Activated naive CD8-positive, alpha-beta T cell treated with anti-CD3 and anti-CD28 coated beads, Interleukin-2, amount 50 U/mL, for 24 hours (primary cell): ENCODE measurements at regions not wholly inside any gene's neighbourhood (a gene's known extent, or its start where the extent isn't known, plus 50 kb on each side); places are given as distances from the start of the nearest gene placed in this dataset.
"Not testable (repeated sequence)": the region's sequence is repeated elsewhere in the genome, so short reads cannot be mapped to it uniquely, and the experiment has no call there.

Experiments used
- ATAC-seq: fragments of 150-1000 bp; cut with Tn5 transposase; one replicate; pipeline ENCODE4 v1.10.0; 2021
- DNase-seq: peaks from one replicate; pipeline ENCODE4 v3.0.0; 2021
- H3K27ac Mint-ChIP-seq: one replicate; pipeline ENCODE4 v1.8.0; 2021; ENCODE audit warnings: mild to moderate bottlenecking, mixed read lengths
- H3K27me3 Mint-ChIP-seq: one replicate; pipeline ENCODE4 v1.8.0; 2021; ENCODE audit warnings: mixed read lengths
- H3K36me3 Mint-ChIP-seq: one replicate; pipeline ENCODE4 v1.8.0; 2021; ENCODE audit warnings: low read depth, mixed read lengths
- H3K4me1 Mint-ChIP-seq: one replicate; pipeline ENCODE4 v1.8.0; 2021; ENCODE audit warnings: mixed read lengths
- H3K4me3 Mint-ChIP-seq: one replicate; pipeline ENCODE4 v1.8.0; 2021; ENCODE audit warnings: mild to moderate bottlenecking, moderate library complexity, mixed read lengths
- H3K9me3 Mint-ChIP-seq: one replicate; pipeline ENCODE4 v1.8.0; 2021; ENCODE audit warnings: mixed read lengths

- DNase-seq (no peak), ATAC-seq (no peak)
- Mint-ChIP-seq H3K27ac (no peak overlapping the region), H3K4me1 (no peaks in the 10 kb centered on the region), H3K36me3 (no peaks in the 10 kb centered on the region), H3K27me3 (no peaks in the 10 kb centered on the region), H3K4me3 (no peak overlapping the region), H3K9me3 (no peaks in the 10 kb centered on the region)
These were observed 251.3 kb upstream of the CENPE start for GRCh38 chr4:103449296-103450023.

DNA sequence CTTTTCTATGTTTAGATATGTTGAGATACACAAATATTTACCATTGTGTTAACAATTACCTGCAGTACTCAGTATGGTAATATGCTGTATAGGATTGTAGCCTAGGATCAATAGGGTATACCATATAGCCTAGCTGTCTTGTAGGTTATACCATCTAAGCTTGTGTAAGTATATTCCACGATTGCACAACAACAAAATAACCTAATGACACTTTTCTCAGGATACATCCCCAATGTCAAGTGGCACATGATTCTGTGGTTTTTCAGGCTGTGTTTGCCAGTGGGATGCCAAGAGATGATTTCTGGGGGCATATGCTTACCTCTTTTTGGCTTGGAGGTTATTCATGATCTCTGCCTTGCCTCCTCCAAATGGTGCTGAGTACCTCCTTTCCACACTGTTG lies 247.2 kb upstream of the CENPE start:
- H3K4me3 Mint-ChIP-seq: no peak overlapping the region
- H3K4me1 Mint-ChIP-seq: no peaks in the 10 kb centered on the region
- H3K9me3 Mint-ChIP-seq: no peaks in the 10 kb centered on the region
- no peak for ATAC-seq
- no peaks in the 10 kb centered on the region for H3K36me3 Mint-ChIP-seq
- H3K27ac Mint-ChIP-seq: no peak overlapping the region
- DNase-seq: no peak
- no peaks in the 10 kb centered on the region for H3K27me3 Mint-ChIP-seq

DNA sequence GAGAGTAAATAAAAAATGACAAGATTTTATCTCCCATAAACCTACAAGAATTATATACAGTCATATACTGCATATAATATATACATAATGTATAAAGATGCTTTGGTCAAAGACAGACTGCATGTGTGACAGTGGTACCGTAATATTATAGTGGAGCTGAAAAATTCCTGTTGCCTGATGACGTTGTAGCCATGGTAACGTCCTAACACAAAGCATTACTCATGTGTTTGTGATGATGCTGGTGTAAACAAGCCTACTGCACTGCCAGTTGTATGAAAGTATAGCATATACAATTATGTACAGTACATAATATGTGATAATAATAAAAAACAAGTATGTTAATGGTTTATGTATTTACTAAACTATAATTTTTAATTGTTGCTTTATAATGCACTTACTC lies 245.2 kb upstream of the CENPE start:
- H3K27me3 Mint-ChIP-seq: no peaks in the 10 kb centered on the region
- ATAC-seq (no peak), DNase-seq (no peak)
- no peak overlapping the region for H3K27ac Mint-ChIP-seq
- H3K4me1 Mint-ChIP-seq: no peaks in the 10 kb centered on the region
- H3K9me3 Mint-ChIP-seq: no peaks in the 10 kb centered on the region
- H3K4me3 Mint-ChIP-seq: no peak overlapping the region
- H3K36me3 Mint-ChIP-seq: no peaks in the 10 kb centered on the region

DNA sequence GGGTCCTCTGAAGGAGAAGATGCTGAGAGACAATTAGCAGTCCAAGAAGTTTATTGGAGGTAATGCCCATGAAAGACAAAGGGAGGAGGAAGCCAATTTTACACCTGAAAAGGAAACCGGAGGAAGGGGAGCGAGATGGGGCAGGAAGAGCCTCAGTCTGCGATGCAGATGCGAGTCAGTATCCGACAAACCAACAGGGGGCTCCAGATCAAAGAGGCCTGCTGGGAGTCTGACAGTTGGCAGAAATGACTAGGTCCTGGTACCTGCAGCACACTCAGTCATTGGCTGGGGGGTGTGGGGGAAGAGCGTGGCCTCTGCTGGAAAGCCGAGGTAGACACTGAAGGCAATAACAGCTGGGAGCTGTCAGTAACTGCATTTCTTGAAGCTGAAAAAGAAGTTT lies 231.1 kb upstream of the CENPE start:
- H3K4me1 Mint-ChIP-seq: no peaks in the 10 kb centered on the region
- no peaks in the 10 kb centered on the region for H3K36me3 Mint-ChIP-seq

DNA sequence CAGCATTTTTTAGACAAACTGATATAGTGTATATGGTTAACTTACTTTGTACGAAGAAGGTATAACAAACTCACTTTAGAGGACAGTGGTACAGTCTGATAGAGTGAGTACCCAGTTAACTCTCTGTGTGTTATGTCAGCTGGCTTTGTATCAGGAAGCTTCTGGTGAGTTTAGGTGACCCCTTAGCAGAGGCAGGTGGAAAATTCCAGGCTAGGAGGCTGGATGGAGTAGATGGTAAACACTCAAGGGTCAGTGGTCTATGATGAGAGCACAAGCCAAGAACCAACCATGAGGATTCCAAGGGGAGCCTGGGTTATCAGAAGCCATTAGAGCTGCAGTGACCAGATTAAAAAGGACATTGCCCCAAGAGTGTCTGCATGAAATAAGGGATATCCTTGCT lies 227.3 kb upstream of the CENPE start:
- Mint-ChIP-seq H3K4me1 (no peaks in the 10 kb centered on the region), H3K27me3 (peaks cover 2% of the 10 kb centered on the region), H3K27ac (no peak overlapping the region), H3K9me3 (peaks cover 5% of the 10 kb centered on the region), H3K4me3 (no peak overlapping the region), H3K36me3 (no peaks in the 10 kb centered on the region)
- DNase-seq: no peak
- no peak for ATAC-seq

More for the DNA sequence above, 231.1 kb upstream of the CENPE start:
- peaks cover 5% of the 10 kb centered on the region for H3K9me3 Mint-ChIP-seq
- no peak for ATAC-seq
- no peak overlapping the region for H3K4me3 Mint-ChIP-seq
- peaks cover 4% of the 10 kb centered on the region for H3K27me3 Mint-ChIP-seq
- DNase-seq: no peak
- no peak overlapping the region for H3K27ac Mint-ChIP-seq

GRCh38 chr4:103424853-103425252 lies 226.7 kb upstream of the CENPE start:
- no peak overlapping the region for H3K27ac Mint-ChIP-seq
- H3K4me3 Mint-ChIP-seq: no peak overlapping the region
- no peak for ATAC-seq
- no peak for DNase-seq
- peaks cover 2% of the 10 kb centered on the region for H3K27me3 Mint-ChIP-seq
- H3K9me3 Mint-ChIP-seq: peaks cover 5% of the 10 kb centered on the region
- H3K36me3 Mint-ChIP-seq: no peaks in the 10 kb centered on the region
- no peaks in the 10 kb centered on the region for H3K4me1 Mint-ChIP-seq

- H3K4me1 Mint-ChIP-seq: no peaks in the 10 kb centered on the region
- no peaks in the 10 kb centered on the region for H3K36me3 Mint-ChIP-seq
- no peak overlapping the region for H3K27ac Mint-ChIP-seq
- no peak for ATAC-seq
- H3K9me3 Mint-ChIP-seq: no peaks in the 10 kb centered on the region
- DNase-seq: no peak
- peaks cover 2% of the 10 kb centered on the region for H3K27me3 Mint-ChIP-seq
- no peak overlapping the region for H3K4me3 Mint-ChIP-seq
These were observed 225.1 kb upstream of the CENPE start for GRCh38 chr4:103423261-103423660.

DNA sequence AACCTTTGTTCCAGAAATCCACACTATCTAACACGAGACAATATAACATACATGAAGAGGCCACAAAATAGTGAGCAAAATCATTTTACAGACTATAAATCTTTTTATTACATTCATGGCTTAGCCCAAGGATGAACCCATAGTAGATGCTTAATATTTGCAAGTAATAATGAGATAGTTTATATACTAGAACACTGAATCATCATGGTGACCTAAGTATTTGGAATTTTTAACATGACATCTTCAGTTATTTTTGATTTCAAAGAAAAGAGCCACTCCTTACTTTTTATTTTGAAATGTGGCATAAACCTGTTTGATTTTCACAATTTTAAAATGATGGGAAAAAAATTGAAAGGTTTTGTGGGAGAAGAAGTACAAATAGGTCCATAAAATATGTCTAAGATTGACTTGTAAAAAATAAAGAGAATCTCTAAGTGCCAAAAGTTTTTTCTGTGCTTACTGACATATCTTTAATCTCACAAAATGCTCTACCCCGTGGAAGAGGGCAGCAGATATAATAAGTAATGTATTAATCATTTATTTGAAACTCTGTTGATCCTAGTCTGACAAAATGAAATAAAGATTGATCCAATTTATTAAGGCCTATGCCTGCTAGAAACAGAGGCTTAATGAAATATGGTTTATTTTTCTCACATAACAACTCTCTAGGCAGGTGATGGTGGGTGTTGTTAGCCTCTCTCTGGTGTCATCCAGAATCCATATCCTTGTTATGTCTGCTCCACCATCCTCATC lies 224.5 kb upstream of the CENPE start:
- H3K4me3 Mint-ChIP-seq: no peak overlapping the region
- H3K27me3 Mint-ChIP-seq: peaks cover 2% of the 10 kb centered on the region
- ATAC-seq: no peak
- no peak overlapping the region for H3K27ac Mint-ChIP-seq
- no peaks in the 10 kb centered on the region for H3K36me3 Mint-ChIP-seq
- no peaks in the 10 kb centered on the region for H3K4me1 Mint-ChIP-seq
- DNase-seq: no peak
- H3K9me3 Mint-ChIP-seq: no peaks in the 10 kb centered on the region

- H3K9me3 Mint-ChIP-seq: no peaks in the 10 kb centered on the region
- no peaks in the 10 kb centered on the region for H3K27me3 Mint-ChIP-seq
- DNase-seq (no peak), ATAC-seq (no peak)
- no peak overlapping the region for H3K27ac Mint-ChIP-seq
- no peaks in the 10 kb centered on the region for H3K36me3 Mint-ChIP-seq
- no peaks in the 10 kb centered on the region for H3K4me1 Mint-ChIP-seq
- H3K4me3 Mint-ChIP-seq: no peak overlapping the region
These were observed 217.7 kb upstream of the CENPE start for GRCh38 chr4:103415801-103416200.

- ATAC-seq, DNase-seq, H3K9me3 Mint-ChIP-seq, H3K27me3 Mint-ChIP-seq, H3K4me1 Mint-ChIP-seq, H3K27ac Mint-ChIP-seq, H3K36me3 Mint-ChIP-seq, H3K4me3 Mint-ChIP-seq: not testable (repeated sequence)
These were observed 214.5 kb upstream of the CENPE start for GRCh38 chr4:103412646-103413045.

DNA sequence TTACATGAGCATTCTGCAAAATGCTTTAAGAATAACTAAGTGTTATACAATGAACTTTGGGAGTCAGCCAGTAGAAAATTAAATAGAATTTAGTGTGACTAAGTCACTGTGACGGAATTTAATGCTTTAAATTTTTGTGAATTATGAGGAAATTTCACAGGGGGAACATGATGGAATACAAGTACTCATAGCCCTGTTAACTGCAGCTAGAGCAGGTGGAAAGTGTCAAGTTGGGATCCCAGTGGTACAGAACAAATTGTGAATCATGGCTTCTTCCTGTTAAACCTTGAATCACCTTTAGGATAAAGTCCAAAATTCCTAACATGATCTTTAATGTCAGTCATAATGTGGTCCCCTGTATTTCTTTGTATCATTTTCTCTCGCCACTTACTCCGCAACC lies 212.2 kb upstream of the CENPE start:
- Mint-ChIP-seq H3K27me3 (no peaks in the 10 kb centered on the region), H3K4me1 (no peaks in the 10 kb centered on the region), H3K36me3 (no peaks in the 10 kb centered on the region), H3K4me3 (no peak overlapping the region), H3K9me3 (no peaks in the 10 kb centered on the region), H3K27ac (no peak overlapping the region)
- no peak for ATAC-seq
- DNase-seq: no peak

DNA sequence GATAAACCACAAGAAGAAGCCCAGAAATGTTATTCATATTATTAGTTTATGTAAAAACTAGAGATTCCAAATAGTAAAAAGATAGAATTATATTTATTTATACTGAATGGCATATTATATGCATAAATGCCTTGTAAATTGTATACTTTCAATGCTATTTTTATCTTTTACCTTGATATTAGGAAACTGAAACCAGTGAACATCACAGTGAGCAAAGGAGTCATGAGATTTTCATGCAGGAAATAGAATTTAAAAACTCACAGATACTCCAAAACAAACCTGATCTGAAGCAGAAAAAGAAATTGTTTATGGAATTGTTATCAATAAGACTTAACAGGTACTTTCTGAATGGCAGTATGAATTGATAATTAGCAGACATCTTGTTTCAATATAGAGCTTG lies 207.3 kb upstream of the CENPE start:
- DNase-seq (no peak), ATAC-seq (no peak)
- Mint-ChIP-seq H3K4me1 (no peaks in the 10 kb centered on the region), H3K36me3 (no peaks in the 10 kb centered on the region), H3K9me3 (no peaks in the 10 kb centered on the region), H3K4me3 (no peak overlapping the region), H3K27me3 (peaks cover 2% of the 10 kb centered on the region), H3K27ac (no peak overlapping the region)

DNA sequence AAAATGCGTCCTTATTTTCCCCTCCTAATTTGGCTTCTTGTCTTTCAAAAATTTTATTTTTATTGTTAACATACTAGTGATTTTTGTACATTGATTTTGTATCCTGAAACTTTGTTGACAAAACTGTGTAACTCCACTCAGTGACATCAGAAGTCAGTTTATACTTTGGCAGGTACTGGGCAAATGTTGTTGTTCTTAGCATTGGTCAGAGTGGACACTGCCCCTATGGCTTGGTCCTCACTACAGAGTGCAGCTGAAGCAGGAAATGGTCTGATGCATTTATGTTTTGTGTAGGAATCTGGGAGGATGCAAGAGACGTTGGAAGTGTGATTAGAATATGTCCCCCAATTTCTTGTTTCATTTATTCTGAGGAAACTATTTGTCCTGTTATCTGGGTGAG lies 205.5 kb upstream of the CENPE start:
- H3K27me3 Mint-ChIP-seq: peaks cover 2% of the 10 kb centered on the region
- no peaks in the 10 kb centered on the region for H3K36me3 Mint-ChIP-seq
- H3K9me3 Mint-ChIP-seq: no peaks in the 10 kb centered on the region
- ATAC-seq (no peak), DNase-seq (no peak)
- H3K27ac Mint-ChIP-seq: no peak overlapping the region
- no peak overlapping the region for H3K4me3 Mint-ChIP-seq
- H3K4me1 Mint-ChIP-seq: no peaks in the 10 kb centered on the region

DNA sequence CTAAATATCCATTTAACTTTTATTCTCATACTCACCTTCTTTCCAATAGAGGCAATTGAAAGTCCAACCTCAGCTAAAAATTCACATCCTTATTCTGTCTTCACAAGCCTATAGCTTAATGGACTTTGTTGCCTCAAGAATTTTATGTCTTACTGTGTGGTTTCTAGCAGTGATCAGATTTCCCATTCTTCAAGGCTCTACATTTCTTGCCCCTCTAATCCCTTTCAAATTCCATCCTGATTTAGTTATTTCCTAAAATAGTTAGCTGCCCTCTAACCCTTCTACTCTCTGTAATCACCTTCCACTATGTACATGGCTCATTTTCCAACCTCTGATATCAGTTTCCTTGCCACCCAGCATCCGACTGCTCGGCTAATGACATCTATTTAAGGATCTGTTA lies 204.1 kb upstream of the CENPE start:
- ATAC-seq (no peak), DNase-seq (no peak)
- Mint-ChIP-seq H3K27ac (no peak overlapping the region), H3K9me3 (no peaks in the 10 kb centered on the region), H3K4me1 (no peaks in the 10 kb centered on the region), H3K36me3 (no peaks in the 10 kb centered on the region), H3K4me3 (no peak overlapping the region), H3K27me3 (peaks cover 2% of the 10 kb centered on the region)

DNA sequence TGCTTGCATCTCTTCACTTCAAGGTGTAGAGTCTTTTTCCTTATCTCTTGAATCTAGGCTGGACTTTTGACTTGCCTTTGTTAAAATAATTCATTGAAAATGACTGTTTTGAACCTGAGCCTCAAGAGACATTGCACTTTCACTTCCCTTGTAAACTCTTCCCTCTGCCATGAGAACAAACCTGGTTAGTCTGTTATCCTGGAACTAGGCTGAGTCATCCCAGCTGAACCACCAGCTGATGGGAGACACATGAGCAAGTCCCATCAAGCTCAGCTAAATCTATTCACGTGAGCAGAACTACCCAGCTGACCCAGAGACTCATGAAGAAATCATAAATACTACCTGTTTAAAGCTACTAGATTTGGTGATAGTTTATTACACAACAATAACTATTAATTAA lies 202.3 kb upstream of the CENPE start:
- peaks cover 2% of the 10 kb centered on the region for H3K27me3 Mint-ChIP-seq
- no peak overlapping the region for H3K27ac Mint-ChIP-seq
- H3K9me3 Mint-ChIP-seq: no peaks in the 10 kb centered on the region
- H3K36me3 Mint-ChIP-seq: no peaks in the 10 kb centered on the region
- H3K4me3 Mint-ChIP-seq: no peak overlapping the region
- ATAC-seq (no peak), DNase-seq (no peak)
- H3K4me1 Mint-ChIP-seq: no peaks in the 10 kb centered on the region
